ENCODE measurements at regions not wholly inside any gene's neighbourhood (a gene's known extent, or its start where the extent isn't known, plus 50 kb on each side); places are given as distances from the start of the nearest gene placed in this dataset.

DNA sequence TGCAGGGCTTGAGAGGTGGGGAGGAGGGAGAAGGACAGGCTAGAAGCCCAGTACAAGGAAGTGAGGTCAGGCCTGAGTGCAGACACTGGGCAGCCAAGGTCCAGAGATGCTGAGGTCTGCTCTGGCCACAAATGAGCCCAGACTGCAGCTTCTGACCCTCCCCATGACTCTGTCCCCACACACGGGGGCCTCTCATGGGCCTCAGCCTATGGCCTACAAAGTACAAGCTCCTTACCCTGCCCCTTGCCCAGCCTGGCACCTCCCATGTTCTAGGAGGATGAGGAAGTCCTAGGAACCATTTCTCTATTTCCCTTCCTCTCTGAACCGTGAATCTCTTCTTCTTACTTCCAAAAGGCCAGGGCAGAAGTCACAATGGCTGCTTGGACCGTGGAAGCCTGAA is 193.8 kb downstream of the ANKRD30B start:
- 15 to 39% (median 38%) methylated on average over 3 of the region's 3 CpGs for WGBS, 3 donors
- Histone ChIP-seq H3K36me3 (no peaks in the 10 kb centered on the region), H3K9me3 (no peaks in the 10 kb centered on the region), H3K27me3 (no peaks in the 10 kb centered on the region), H3K27ac (no peak overlapping the region), H3K4me1 (ENCODE audit: insufficient read depth) (no peaks in the 10 kb centered on the region), H3K4me3 (no peak overlapping the region)
- no peak for DNase-seq
- intact Hi-C loops (cut with DNase I): no loop called here
- no peak for TF ChIP-seq POLR2A (IDR thresholded peaks at IDR 0.05)
- TF ChIP-seq, protein P1, sequence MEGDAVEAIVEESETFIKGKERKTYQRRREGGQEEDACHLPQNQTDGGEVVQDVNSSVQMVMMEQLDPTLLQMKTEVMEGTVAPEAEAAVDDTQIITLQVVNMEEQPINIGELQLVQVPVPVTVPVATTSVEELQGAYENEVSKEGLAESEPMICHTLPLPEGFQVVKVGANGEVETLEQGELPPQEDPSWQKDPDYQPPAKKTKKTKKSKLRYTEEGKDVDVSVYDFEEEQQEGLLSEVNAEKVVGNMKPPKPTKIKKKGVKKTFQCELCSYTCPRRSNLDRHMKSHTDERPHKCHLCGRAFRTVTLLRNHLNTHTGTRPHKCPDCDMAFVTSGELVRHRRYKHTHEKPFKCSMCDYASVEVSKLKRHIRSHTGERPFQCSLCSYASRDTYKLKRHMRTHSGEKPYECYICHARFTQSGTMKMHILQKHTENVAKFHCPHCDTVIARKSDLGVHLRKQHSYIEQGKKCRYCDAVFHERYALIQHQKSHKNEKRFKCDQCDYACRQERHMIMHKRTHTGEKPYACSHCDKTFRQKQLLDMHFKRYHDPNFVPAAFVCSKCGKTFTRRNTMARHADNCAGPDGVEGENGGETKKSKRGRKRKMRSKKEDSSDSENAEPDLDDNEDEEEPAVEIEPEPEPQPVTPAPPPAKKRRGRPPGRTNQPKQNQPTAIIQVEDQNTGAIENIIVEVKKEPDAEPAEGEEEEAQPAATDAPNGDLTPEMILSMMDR (IDR thresholded peaks at IDR 0.05): no peak
- no peak for TF ChIP-seq EP300 (IDR thresholded peaks at IDR 0.05)

GRCh38 chr18:14942275-14942674 is 194.3 kb downstream of the ANKRD30B start:
- DNase-seq: no peak
- no peak overlapping the region for H3K27ac ChIP-seq
- 81 to 82% (median 81%) methylated on average over 7 of the region's 7 CpGs for WGBS, 3 donors
- H3K9me3 ChIP-seq: no peaks in the 10 kb centered on the region
- no peaks in the 10 kb centered on the region for H3K4me1 ChIP-seq (ENCODE audit: insufficient read depth)
- intact Hi-C loops (cut with DNase I): no loop called here
- no peaks in the 10 kb centered on the region for H3K27me3 ChIP-seq
- H3K36me3 ChIP-seq: no peaks in the 10 kb centered on the region
- H3K4me3 ChIP-seq: no peak overlapping the region
- TF ChIP-seq, protein P1 (IDR thresholded peaks at IDR 0.05): no peak
- TF ChIP-seq EP300 (IDR thresholded peaks at IDR 0.05): no peak
- TF ChIP-seq POLR2A (IDR thresholded peaks at IDR 0.05): no peak

- Histone ChIP-seq H3K9me3 (no peaks in the 10 kb centered on the region), H3K4me3 (no peak overlapping the region), H3K27ac (no peak overlapping the region), H3K4me1 (ENCODE audit: insufficient read depth) (no peaks in the 10 kb centered on the region), H3K36me3 (no peaks in the 10 kb centered on the region), H3K27me3 (no peaks in the 10 kb centered on the region)
- intact Hi-C loops (cut with DNase I): no loop called here
- no peak for DNase-seq
- WGBS, 3 donors: 91 to 95% (median 91%) methylated on average over 9 of the region's 9 CpGs
- TF ChIP-seq EP300 (IDR thresholded peaks at IDR 0.05): no peak
- TF ChIP-seq POLR2A (IDR thresholded peaks at IDR 0.05): no peak
- TF ChIP-seq, protein P1 (IDR thresholded peaks at IDR 0.05): no peak
Observed at GRCh38 chr18:14943486-14943885, 195.5 kb downstream of the ANKRD30B start.

- Histone ChIP-seq H3K36me3 (no peaks in the 10 kb centered on the region), H3K9me3 (no peaks in the 10 kb centered on the region), H3K4me3 (no peak overlapping the region), H3K27ac (no peak overlapping the region), H3K4me1 (ENCODE audit: insufficient read depth) (no peaks in the 10 kb centered on the region), H3K27me3 (no peaks in the 10 kb centered on the region)
- intact Hi-C loops (cut with DNase I): no loop called here
- DNase-seq: no peak
- TF ChIP-seq EP300 (IDR thresholded peaks at IDR 0.05) (no peak), POLR2A (IDR thresholded peaks at IDR 0.05) (no peak)
- TF ChIP-seq, protein P1 (IDR thresholded peaks at IDR 0.05): no peak
- WGBS, 3 donors: 77 to 82% (median 78%) methylated on average over 17 of the region's 17 CpGs
Observed at GRCh38 chr18:14943967-14944636, 196.1 kb downstream of the ANKRD30B start.

All from ovary (tissue), 7 donors.